Fibroblast of mammary gland (primary cell): ENCODE measurements at regions not wholly inside any gene's neighbourhood (a gene's known extent, or its start where the extent isn't known, plus 50 kb on each side); places are given as distances from the start of the nearest gene placed in this dataset.

Source experiments
- DNase-seq: peaks from one replicate; pipeline ENCODE4 v3.0.0-alpha.2; 2010; ENCODE audit warnings: low read depth
- H3K4me3 ChIP-seq: 2 replicates; pipeline ENCODE4 v1.5.1; 2011; ENCODE audit warnings: low read depth, mild to moderate bottlenecking, low read length, moderate library complexity; ENCODE audit not compliant: control insufficient read depth
- CTCF ChIP-seq: conservative IDR thresholded peaks from 2 replicates; pipeline ENCODE4 v1.5.1; 2011; ENCODE audit warnings: low read depth, low read length, inconsistent platforms; ENCODE audit not compliant: control insufficient read depth, insufficient read depth

GRCh38 chr1:53405737-53406136 is 53.5 kb upstream of the DMRTB1 start:
- no peak for DNase-seq
- TF ChIP-seq CTCF, result no peak
- H3K4me3 ChIP-seq, result no peak overlapping the region

GRCh38 chr1:53406551-53407235 is 52.5 kb upstream of the DMRTB1 start:
- DNase-seq, result no peak
- no peak for TF ChIP-seq CTCF
- H3K4me3 ChIP-seq, result no peak overlapping the region

GRCh38 chr1:53408013-53408754 is 51.0 kb upstream of the DMRTB1 start:
- no peak overlapping the region for H3K4me3 ChIP-seq
- DNase-seq, result peak; percentile 40
- no peak for TF ChIP-seq CTCF

GRCh38 chr1:53408755-53409129 is 50.5 kb upstream of the DMRTB1 start:
- no peak for DNase-seq
- no peak for TF ChIP-seq CTCF
- no peak overlapping the region for H3K4me3 ChIP-seq

GRCh38 chr1:53409233-53409632 is 50.0 kb upstream of the DMRTB1 start:
- no peak for TF ChIP-seq CTCF
- no peak overlapping the region for H3K4me3 ChIP-seq
- no peak for DNase-seq
